Spleen (tissue), 11 donors: ENCODE measurements at regions not wholly inside any gene's neighbourhood (a gene's known extent, or its start where the extent isn't known, plus 50 kb on each side); places are given as distances from the start of the nearest gene placed in this dataset.

Experiments used
- DNase-seq: peaks from one replicate; pipeline ENCODE4 v3.0.0-alpha.2; 2020
- H3K27ac ChIP-seq, 8 donors: fragments of 200-600 bp; sonication (generic) in 7 of 8; 1 replicate in 4 of 8; 2 replicates in 4 of 8; pipeline versions ENCODE4 v1.5.0 to v1.8.0; 2016 to 2021; ENCODE audit warnings: inconsistent platforms in 4 of 8, mild to moderate bottlenecking in 4 of 8, moderate library complexity in 1 of 8
- H3K27me3 ChIP-seq, 7 donors: fragments of 200-600 bp; sonication (generic) in 6 of 7; replicated peaks in 1 of 7; 1 replicate in 4 of 7; 2 replicates in 3 of 7; pipeline versions ENCODE4 v1.5.0 to v1.8.0; 2016 to 2021; ENCODE audit warnings: inconsistent platforms in 3 of 7, mild to moderate bottlenecking in 1 of 7
- H3K36me3 ChIP-seq, 6 donors: fragments of 200-600 bp; sonication (generic) in 5 of 6; 1 replicate in 4 of 6; 2 replicates in 2 of 6; pipeline versions ENCODE4 v1.5.0 to v1.8.0; 2016 to 2021; ENCODE audit warnings: inconsistent platforms in 2 of 6
- H3K4me1 ChIP-seq, 6 donors: fragments of 200-600 bp; sonication (generic) in 5 of 6; 1 replicate in 3 of 6; 2 replicates in 3 of 6; pipeline versions ENCODE4 v1.5.0 to v1.8.0; 2016 to 2021; ENCODE audit warnings: inconsistent platforms in 3 of 6
- H3K4me3 ChIP-seq, 8 donors: fragments of 200-600 bp; sonication (generic) in 7 of 8; 1 replicate in 4 of 8; 2 replicates in 4 of 8; pipeline versions ENCODE4 v1.5.0 to v1.8.0; 2016 to 2021; ENCODE audit warnings: inconsistent platforms in 4 of 8, mild to moderate bottlenecking in 4 of 8, moderate library complexity in 2 of 8
- H3K9me3 ChIP-seq, 8 donors: fragments of 200-600 bp; sonication (generic) in 7 of 8; 1 replicate in 4 of 8; 2 replicates in 4 of 8; pipeline versions ENCODE4 v1.5.0 to v1.8.0; 2016 to 2021; ENCODE audit warnings: inconsistent platforms in 4 of 8
- POLR2A ChIP-seq, 3 donors: fragments of 450-650 bp; IDR thresholded peaks; one replicate each; pipeline ENCODE4 v1.5.1; 2017; ENCODE audit warnings: antibody characterized with exemption in 3 of 3, mild to moderate bottlenecking in 1 of 3
- POLR2AphosphoS5 ChIP-seq, 3 donors: sonication (generic); formaldehyde crosslinking; IDR thresholded peaks; one replicate each; pipeline ENCODE4 v1.5.1; 2017; ENCODE audit warnings: antibody characterized with exemption in 3 of 3
- WGBS, 5 donors: extraction: QIAGEN DNeasy Blood & Tissue Kit in 3 of 5; methylation state at CpG; one replicate each; pipeline versions ENCODE4 v1.1.5 to v1.1.7; 2013 to 2018; 5-methylcytosine and 5-hydroxymethylcytosine counted together
- intact Hi-C: fragments of 100-400 bp; cut with DNase I; formaldehyde crosslinking; loops from one replicate; pipeline ENCODE4 v1.15.0; 2023; ENCODE audit warnings: low total_unique reads
- TF ChIP-seq, protein P1 (sequence below), 11 experiments: fragments of 200-600 bp in 7 of 11; fragments of 450-650 bp in 4 of 11; sonication (generic) in 4 of 11; IDR thresholded peaks in 8 of 11; conservative IDR thresholded peaks in 3 of 11; 1 replicate in 7 of 11; 2 replicates in 4 of 11; pipeline versions ENCODE4 v1.4.0 to v1.8.0; 2016 to 2021; ENCODE audit warnings: antibody characterized with exemption in 11 of 11, inconsistent platforms in 4 of 11, mild to moderate bottlenecking in 1 of 11
- donor health status: healthy with polysubstance abuse.
- donor health status: DM: no; HTN: no; CAD: no; lungs with moderate emphysema.
- donor health status: DM: no; HTN: no; CAD: no.
- donor health status: Bipolar disorder and iron deficiency.
- donor health status: healthy.
- donor health status: DM: no; HTN: no; CAD: no.
- donor health status: DM: yes; HTN: yes; CAD: no.

DNA sequence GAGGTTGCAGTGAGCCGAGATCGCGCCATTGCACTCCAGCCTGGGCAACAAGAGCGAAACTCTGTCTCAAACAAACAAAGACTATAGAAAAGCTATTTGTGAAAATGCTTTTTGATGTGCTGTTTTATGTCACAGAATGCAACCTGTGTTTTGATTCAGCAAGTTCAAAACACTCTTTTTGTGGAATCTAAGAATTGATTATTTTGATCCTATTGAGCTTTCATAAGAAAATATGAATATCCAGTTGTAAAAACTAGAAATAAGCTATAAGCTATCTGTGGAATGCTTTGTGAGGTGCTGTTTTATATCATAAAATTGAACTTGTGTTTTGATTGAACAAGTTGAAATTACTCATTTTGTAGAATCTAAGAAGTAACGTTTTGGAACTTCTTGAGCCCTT is 110.7 kb upstream of the VPREB1 start:
- intact Hi-C loops: no loop called here
- Histone ChIP-seq H3K9me3 (no peaks in the 10 kb centered on the region), H3K27me3 (no peaks in the 10 kb centered on the region), H3K36me3 (no peaks in the 10 kb centered on the region), H3K27ac (no peak overlapping the region), H3K4me3 (no peak overlapping the region), H3K4me1 (no peaks in the 10 kb centered on the region)
- DNase-seq: no peak
- WGBS, 5 donors: 91 to 95% (median 92%) methylated on average over 5 of the region's 5 CpGs
- TF ChIP-seq, protein P1, sequence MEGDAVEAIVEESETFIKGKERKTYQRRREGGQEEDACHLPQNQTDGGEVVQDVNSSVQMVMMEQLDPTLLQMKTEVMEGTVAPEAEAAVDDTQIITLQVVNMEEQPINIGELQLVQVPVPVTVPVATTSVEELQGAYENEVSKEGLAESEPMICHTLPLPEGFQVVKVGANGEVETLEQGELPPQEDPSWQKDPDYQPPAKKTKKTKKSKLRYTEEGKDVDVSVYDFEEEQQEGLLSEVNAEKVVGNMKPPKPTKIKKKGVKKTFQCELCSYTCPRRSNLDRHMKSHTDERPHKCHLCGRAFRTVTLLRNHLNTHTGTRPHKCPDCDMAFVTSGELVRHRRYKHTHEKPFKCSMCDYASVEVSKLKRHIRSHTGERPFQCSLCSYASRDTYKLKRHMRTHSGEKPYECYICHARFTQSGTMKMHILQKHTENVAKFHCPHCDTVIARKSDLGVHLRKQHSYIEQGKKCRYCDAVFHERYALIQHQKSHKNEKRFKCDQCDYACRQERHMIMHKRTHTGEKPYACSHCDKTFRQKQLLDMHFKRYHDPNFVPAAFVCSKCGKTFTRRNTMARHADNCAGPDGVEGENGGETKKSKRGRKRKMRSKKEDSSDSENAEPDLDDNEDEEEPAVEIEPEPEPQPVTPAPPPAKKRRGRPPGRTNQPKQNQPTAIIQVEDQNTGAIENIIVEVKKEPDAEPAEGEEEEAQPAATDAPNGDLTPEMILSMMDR (IDR thresholded peaks at IDR 0.05 in 8 of 11, conservative IDR thresholded peaks at IDR 0.05 in 3 of 11): no peak
- TF ChIP-seq POLR2AphosphoS5 (IDR thresholded peaks at IDR 0.05) (no peak), POLR2A (IDR thresholded peaks at IDR 0.05) (no peak)

DNA sequence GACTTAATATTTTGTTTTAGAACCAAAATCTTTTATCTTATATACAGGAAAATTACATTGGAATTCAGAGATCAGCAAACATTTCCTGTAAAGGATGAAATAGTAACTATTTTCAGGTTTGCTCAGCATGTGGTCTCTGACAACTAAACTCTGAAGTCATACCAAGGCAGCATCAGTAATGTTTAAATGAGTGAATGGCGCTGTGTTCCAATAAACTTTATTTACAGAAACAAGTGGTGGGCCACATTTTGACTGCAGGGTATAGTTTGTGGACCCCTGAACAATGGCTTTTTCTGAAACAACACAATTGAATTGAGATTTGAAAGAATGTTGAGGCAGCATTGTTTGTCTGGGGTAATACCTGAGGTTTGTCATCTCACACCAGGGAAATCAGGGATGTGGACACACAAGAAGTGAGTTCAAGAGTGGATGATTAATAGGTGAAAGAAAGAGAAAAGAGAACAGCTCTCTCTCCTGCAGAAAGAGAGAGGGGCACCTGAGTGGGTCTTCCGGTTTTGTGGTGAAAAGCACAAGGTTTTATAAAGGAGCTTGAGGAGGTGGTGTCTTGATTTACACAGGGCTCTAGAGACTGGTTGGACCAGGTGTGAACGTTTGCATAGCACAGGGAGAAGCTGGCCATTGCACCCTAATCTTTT is 113.5 kb upstream of the VPREB1 start:
- intact Hi-C loops: no loop called here

DNA sequence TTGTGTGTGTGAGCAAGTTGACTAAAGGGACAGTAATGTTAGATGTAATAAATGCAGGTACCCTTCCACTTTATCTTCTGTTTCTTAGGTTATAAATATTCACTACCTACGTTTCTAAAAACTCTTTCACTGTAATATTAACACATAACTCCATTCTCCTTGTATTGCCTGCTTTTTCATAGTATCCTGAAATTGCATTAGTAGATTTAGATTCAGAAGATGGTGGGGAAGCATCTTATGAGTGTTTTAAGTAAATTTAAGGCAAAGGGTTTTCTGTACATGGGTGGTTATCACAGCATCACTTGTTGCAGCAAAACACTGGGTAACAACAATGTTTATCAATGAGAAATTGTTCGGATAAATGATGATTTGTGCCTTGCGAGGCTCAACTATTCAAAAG is 115.2 kb upstream of the VPREB1 start:
- no peak for DNase-seq
- intact Hi-C loops: no loop called here
- Histone ChIP-seq H3K27ac (no peak overlapping the region), H3K4me3 (no peak overlapping the region), H3K27me3 (peaks cover 0 to 12% (median 0%) of the 10 kb centered on the region in 7 donors), H3K9me3 (no peaks in the 10 kb centered on the region), H3K4me1 (no peaks in the 10 kb centered on the region), H3K36me3 (no peaks in the 10 kb centered on the region)
- no peak for TF ChIP-seq POLR2A (IDR thresholded peaks at IDR 0.05)
- TF ChIP-seq, protein P1 (IDR thresholded peaks at IDR 0.05 in 8 of 11, conservative IDR thresholded peaks at IDR 0.05 in 3 of 11): no peak
- no peak for TF ChIP-seq POLR2AphosphoS5 (IDR thresholded peaks at IDR 0.05)
- WGBS, 5 donors: 76 to 87% (median 85%) methylated on average over 3 of the region's 3 CpGs

More for the DNA sequence above, 113.5 kb upstream of the VPREB1 start:
- WGBS, 5 donors: 62 to 73% (median 65%) methylated on average over 3 of the region's 3 CpGs
- Histone ChIP-seq H3K4me1 (no peaks in the 10 kb centered on the region), H3K27ac (no peak overlapping the region), H3K9me3 (no peaks in the 10 kb centered on the region), H3K27me3 (no peaks in the 10 kb centered on the region), H3K4me3 (no peak overlapping the region), H3K36me3 (no peaks in the 10 kb centered on the region)
- no peak for DNase-seq
- TF ChIP-seq POLR2AphosphoS5 (IDR thresholded peaks at IDR 0.05) (no peak), POLR2A (IDR thresholded peaks at IDR 0.05) (no peak)
- TF ChIP-seq, protein P1 (IDR thresholded peaks at IDR 0.05 in 8 of 11, conservative IDR thresholded peaks at IDR 0.05 in 3 of 11): no peak

DNA sequence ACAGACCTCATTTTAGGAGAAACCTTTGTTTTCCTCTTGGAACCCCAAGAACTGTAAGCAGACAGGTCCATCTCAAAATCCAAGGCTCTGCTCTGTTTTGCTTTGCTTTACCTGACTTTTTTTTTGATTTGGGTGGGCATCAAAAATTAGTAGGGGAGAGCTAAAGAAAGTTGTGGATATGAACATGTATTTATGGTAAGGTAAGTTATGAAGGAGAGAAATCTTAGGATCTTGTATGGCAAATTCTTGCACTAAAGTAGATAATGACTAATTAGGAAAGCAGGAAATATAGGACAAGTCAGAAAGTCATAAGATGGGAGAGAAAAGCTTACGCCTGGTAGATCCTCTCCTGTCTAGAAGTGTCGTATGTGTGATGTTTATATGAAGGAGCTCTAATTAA is 116.1 kb upstream of the VPREB1 start:
- intact Hi-C loops: no loop called here
- DNase-seq: no peak
- no peaks in the 10 kb centered on the region for H3K36me3 ChIP-seq
- H3K4me1 ChIP-seq: no peaks in the 10 kb centered on the region
- H3K27ac ChIP-seq: no peak overlapping the region
- no peaks in the 10 kb centered on the region for H3K9me3 ChIP-seq
- no peak overlapping the region for H3K4me3 ChIP-seq
- H3K27me3 ChIP-seq: peaks cover 0 to 13% (median 0%) of the 10 kb centered on the region in 7 donors
- 85 to 93% (median 89%) methylated on average over 2 of the region's 2 CpGs for WGBS, 5 donors
- TF ChIP-seq POLR2A (IDR thresholded peaks at IDR 0.05): no peak
- TF ChIP-seq, protein P1 (IDR thresholded peaks at IDR 0.05 in 8 of 11, conservative IDR thresholded peaks at IDR 0.05 in 3 of 11): no peak
- TF ChIP-seq POLR2AphosphoS5 (IDR thresholded peaks at IDR 0.05): no peak
